ENCODE measurements at regions not wholly inside any gene's neighbourhood (a gene's known extent, or its start where the extent isn't known, plus 50 kb on each side); places are given as distances from the start of the nearest gene placed in this dataset.
"Not testable (repeated sequence)": the region's sequence is repeated elsewhere in the genome, so short reads cannot be mapped to it uniquely, and the experiment has no call there.

GRCh38 chr14:38559711-38560110 lies 303.8 kb upstream of the CLEC14A start (continued):
- TF ChIP-seq PREB (CRISPR knock-in tag; IDR thresholded peaks at IDR 0.05): no peak

DNA sequence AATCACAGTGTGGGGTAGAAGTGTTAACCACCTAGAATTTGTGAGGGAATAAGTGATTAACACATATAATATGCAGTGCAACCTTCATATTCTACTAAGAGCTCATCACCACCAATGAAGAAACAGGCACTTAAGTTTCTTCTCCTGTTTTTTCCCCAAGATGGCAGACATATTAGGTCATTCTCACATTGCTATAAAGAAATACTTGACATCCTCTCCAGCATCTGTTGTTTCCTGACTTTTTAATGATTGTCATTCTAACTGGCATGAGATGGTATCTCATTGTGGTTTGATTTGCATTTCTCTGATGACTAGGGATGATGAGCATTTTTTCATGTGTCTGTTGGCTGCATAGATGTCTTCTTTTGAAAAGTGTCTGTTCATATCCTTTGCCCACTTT lies 301.5 kb upstream of the CLEC14A start:
- H3K9me3 ChIP-seq (replicated peaks; ENCODE audit: control insufficient read depth, insufficient read depth, low read depth, low read length); H3K27ac ChIP-seq (ENCODE audit: extremely low read depth, low read depth, low read length); H3K9me1 ChIP-seq (ENCODE audit: control insufficient read depth, insufficient read depth, low read length); H3K9ac ChIP-seq (ENCODE audit: insufficient read depth in 1 of 2, low read depth in 2 of 2, low read length in 2 of 2); H3K27me3 ChIP-seq (ENCODE audit: control insufficient read depth in 2 of 2, insufficient read depth in 2 of 2, low read length in 2 of 2); H3K4me3 ChIP-seq; H3K4me1 ChIP-seq (replicated peaks in 1 of 2; ENCODE audit: control insufficient read depth in 2 of 2, insufficient read depth in 2 of 2, low read length in 2 of 2); in situ Hi-C loops (cut with MboI); POLR2A ChIA-PET; BruUV-seq (replicated peaks); ATAC-seq; H4K20me1 ChIP-seq (replicated peaks; ENCODE audit: control insufficient read depth, insufficient read depth, low read length); CTCF ChIA-PET (ENCODE audit: low intra/inter-chr PET ratio); H2AFZ ChIP-seq (ENCODE audit: low read depth, low read length); H3K36me3 ChIP-seq (ENCODE audit: control insufficient read depth, insufficient read depth, low read length); DNase-seq (ENCODE audit: extremely low read depth in 1 of 4, low spot score in 3 of 4); FAIRE-seq; intact Hi-C loops (cut with micrococcal nuclease); H3K4me2 ChIP-seq (ENCODE audit: insufficient read depth, low read length); H3K79me2 ChIP-seq (ENCODE audit: control insufficient read depth, insufficient read depth, low read length): not testable (repeated sequence)

GRCh38 chr14:38556252-38556651 lies 300.4 kb upstream of the CLEC14A start:
- Histone ChIP-seq H3K4me3 (no peak overlapping the region), H3K27ac (ENCODE audit: extremely low read depth, low read depth, low read length) (no peak overlapping the region), H3K9me1 (ENCODE audit: control insufficient read depth, insufficient read depth, low read length) (no peaks in the 10 kb centered on the region), H3K27me3 (ENCODE audit: control insufficient read depth in 2 of 2, insufficient read depth in 2 of 2, low read length in 2 of 2) (no peaks in the 10 kb centered on the region), H3K9ac (ENCODE audit: insufficient read depth in 1 of 2, low read depth in 2 of 2, low read length in 2 of 2) (no peak overlapping the region), H3K79me2 (ENCODE audit: control insufficient read depth, insufficient read depth, low read length) (no peaks in the 10 kb centered on the region), H3K4me2 (ENCODE audit: insufficient read depth, low read length) (no peak overlapping the region), H3K9me3 (replicated peaks; ENCODE audit: control insufficient read depth, insufficient read depth, low read depth, low read length) (no peaks in the 10 kb centered on the region), H3K36me3 (ENCODE audit: control insufficient read depth, insufficient read depth, low read length) (no peaks in the 10 kb centered on the region), H4K20me1 (replicated peaks; ENCODE audit: control insufficient read depth, insufficient read depth, low read length) (no peaks in the 10 kb centered on the region), H3K4me1 (replicated peaks in 1 of 2; ENCODE audit: control insufficient read depth in 2 of 2, insufficient read depth in 2 of 2, low read length in 2 of 2) (no peaks in the 10 kb centered on the region), H2AFZ (ENCODE audit: low read depth, low read length) (no peak overlapping the region)
- FAIRE-seq (no peak), DNase-seq (ENCODE audit: extremely low read depth in 1 of 4, low spot score in 3 of 4) (no peak), ATAC-seq (no peak)
- no TSS peak for BruUV-seq (replicated peaks)
- 0% methylated on average over 1 of the region's 1 CpG for WGBS (ENCODE audit: insufficient coverage, low coverage, missing lambda C conversion rate)
- in situ Hi-C loops (cut with MboI): no loop called here
- ChIA-PET CTCF (ENCODE audit: low intra/inter-chr PET ratio) (no interaction called here), POLR2A (no interaction called here)
- intact Hi-C loops (cut with micrococcal nuclease): no loop called here
- TF ChIP-seq, protein P1, sequence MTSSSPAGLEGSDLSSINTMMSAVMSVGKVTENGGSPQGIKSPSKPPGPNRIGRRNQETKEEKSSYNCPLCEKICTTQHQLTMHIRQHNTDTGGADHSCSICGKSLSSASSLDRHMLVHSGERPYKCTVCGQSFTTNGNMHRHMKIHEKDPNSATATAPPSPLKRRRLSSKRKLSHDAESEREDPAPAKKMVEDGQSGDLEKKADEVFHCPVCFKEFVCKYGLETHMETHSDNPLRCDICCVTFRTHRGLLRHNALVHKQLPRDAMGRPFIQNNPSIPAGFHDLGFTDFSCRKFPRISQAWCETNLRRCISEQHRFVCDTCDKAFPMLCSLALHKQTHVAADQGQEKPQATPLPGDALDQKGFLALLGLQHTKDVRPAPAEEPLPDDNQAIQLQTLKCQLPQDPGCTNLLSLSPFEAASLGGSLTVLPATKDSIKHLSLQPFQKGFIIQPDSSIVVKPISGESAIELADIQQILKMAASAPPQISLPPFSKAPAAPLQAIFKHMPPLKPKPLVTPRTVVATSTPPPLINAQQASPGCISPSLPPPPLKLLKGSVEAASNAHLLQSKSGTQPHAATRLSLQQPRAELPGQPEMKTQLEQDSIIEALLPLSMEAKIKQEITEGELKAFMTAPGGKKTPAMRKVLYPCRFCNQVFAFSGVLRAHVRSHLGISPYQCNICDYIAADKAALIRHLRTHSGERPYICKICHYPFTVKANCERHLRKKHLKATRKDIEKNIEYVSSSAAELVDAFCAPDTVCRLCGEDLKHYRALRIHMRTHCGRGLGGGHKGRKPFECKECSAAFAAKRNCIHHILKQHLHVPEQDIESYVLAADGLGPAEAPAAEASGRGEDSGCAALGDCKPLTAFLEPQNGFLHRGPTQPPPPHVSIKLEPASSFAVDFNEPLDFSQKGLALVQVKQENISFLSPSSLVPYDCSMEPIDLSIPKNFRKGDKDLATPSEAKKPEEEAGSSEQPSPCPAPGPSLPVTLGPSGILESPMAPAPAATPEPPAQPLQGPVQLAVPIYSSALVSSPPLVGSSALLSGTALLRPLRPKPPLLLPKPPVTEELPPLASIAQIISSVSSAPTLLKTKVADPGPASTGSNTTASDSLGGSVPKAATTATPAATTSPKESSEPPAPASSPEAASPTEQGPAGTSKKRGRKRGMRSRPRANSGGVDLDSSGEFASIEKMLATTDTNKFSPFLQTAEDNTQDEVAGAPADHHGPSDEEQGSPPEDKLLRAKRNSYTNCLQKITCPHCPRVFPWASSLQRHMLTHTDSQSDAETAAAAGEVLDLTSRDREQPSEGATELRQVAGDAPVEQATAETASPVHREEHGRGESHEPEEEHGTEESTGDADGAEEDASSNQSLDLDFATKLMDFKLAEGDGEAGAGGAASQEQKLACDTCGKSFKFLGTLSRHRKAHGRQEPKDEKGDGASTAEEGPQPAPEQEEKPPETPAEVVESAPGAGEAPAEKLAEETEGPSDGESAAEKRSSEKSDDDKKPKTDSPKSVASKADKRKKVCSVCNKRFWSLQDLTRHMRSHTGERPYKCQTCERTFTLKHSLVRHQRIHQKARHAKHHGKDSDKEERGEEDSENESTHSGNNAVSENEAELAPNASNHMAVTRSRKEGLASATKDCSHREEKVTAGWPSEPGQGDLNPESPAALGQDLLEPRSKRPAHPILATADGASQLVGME (CRISPR knock-in tag; IDR thresholded peaks at IDR 0.05): no peak
- TF ChIP-seq CBX2 (IDR thresholded peaks at IDR 0.05; ENCODE audit: insufficient read depth, low read length, poor library complexity, severe bottlenecking): no peak
- TF ChIP-seq GABPB2 (CRISPR knock-in tag; conservative IDR thresholded peaks at IDR 0.05): no peak
- no peak for TF ChIP-seq GATA2 (CRISPR knock-in tag; IDR thresholded peaks at IDR 0.05)
- TF ChIP-seq THRA (IDR thresholded peaks at IDR 0.05): no peak
- no peak for TF ChIP-seq NFRKB (IDR thresholded peaks at IDR 0.05; ENCODE audit: low read depth)
